ENCODE measurements at regions not wholly inside any gene's neighbourhood (a gene's known extent, or its start where the extent isn't known, plus 50 kb on each side); places are given as distances from the start of the nearest gene placed in this dataset.

- TF ChIP-seq CTCF (conservative IDR thresholded peaks at IDR 0.05), result peak; percentile 75
- no peak for TF ChIP-seq ZFX (IDR thresholded peaks at IDR 0.05)
Observed at GRCh38 chr10:28250782-28251181, 52.1 kb downstream of the MPP7 start.
